ENCODE measurements at regions not wholly inside any gene's neighbourhood (a gene's known extent, or its start where the extent isn't known, plus 50 kb on each side); places are given as distances from the start of the nearest gene placed in this dataset.
A peak's percentile ranks its signal among the peaks of the same experiment; 100 is the strongest.
"Not testable (repeated sequence)": the region's sequence is repeated elsewhere in the genome, so short reads cannot be mapped to it uniquely, and the experiment has no call there.

GRCh38 chr2:133624551-133624950 lies 56.3 kb upstream of the NCKAP5 start:
- no peak for DNase-seq (ENCODE audit: low spot score)

GRCh38 chr2:133627741-133628140 lies 59.5 kb upstream of the NCKAP5 start:
- no peak for DNase-seq (ENCODE audit: low spot score)

GRCh38 chr2:133633309-133633708 lies 65.0 kb upstream of the NCKAP5 start:
- DNase-seq (ENCODE audit: low spot score): no peak

- DNase-seq (ENCODE audit: low spot score): peak; percentile 88
Measured at GRCh38 chr2:133633881-133634409, 65.7 kb upstream of the NCKAP5 start.

- peak; percentile 26 for DNase-seq (ENCODE audit: low spot score)
Measured at GRCh38 chr2:133635131-133635530, 66.9 kb upstream of the NCKAP5 start.

GRCh38 chr2:133636287-133636686 lies 68.0 kb upstream of the NCKAP5 start:
- no peak for DNase-seq (ENCODE audit: low spot score)

GRCh38 chr2:133640103-133640502 lies 71.8 kb upstream of the NCKAP5 start:
- DNase-seq (ENCODE audit: low spot score): no peak

GRCh38 chr2:133641497-133641896 lies 73.2 kb upstream of the NCKAP5 start:
- peak; percentile 45 for DNase-seq (ENCODE audit: low spot score)

GRCh38 chr2:133641942-133642725 lies 73.9 kb upstream of the NCKAP5 start:
- DNase-seq (ENCODE audit: low spot score): no peak

GRCh38 chr2:133642791-133643191 lies 74.5 kb upstream of the NCKAP5 start:
- peak; percentile 84 for DNase-seq (ENCODE audit: low spot score)

GRCh38 chr2:133643863-133644262 lies 75.6 kb upstream of the NCKAP5 start:
- no peak for DNase-seq (ENCODE audit: low spot score)

GRCh38 chr2:133644846-133645245 lies 76.6 kb upstream of the NCKAP5 start:
- no peak for DNase-seq (ENCODE audit: low spot score)

- DNase-seq (ENCODE audit: low spot score): not testable (repeated sequence)
Measured at GRCh38 chr2:133647386-133647785, 79.1 kb upstream of the NCKAP5 start.

GRCh38 chr2:133651861-133652260 lies 83.6 kb upstream of the NCKAP5 start:
- DNase-seq (ENCODE audit: low spot score): no peak

- DNase-seq (ENCODE audit: low spot score): peak; percentile 83
Measured at GRCh38 chr2:133652398-133652797, 84.1 kb upstream of the NCKAP5 start.

- DNase-seq (ENCODE audit: low spot score): no peak
Measured at GRCh38 chr2:133653056-133653455, 84.8 kb upstream of the NCKAP5 start.

- DNase-seq (ENCODE audit: low spot score): no peak
Measured at GRCh38 chr2:133654949-133655348, 86.7 kb upstream of the NCKAP5 start.

- DNase-seq (ENCODE audit: low spot score): no peak
Measured at GRCh38 chr2:133655610-133656009, 87.3 kb upstream of the NCKAP5 start.

- DNase-seq (ENCODE audit: low spot score): no peak
Measured at GRCh38 chr2:133657591-133657990, 89.3 kb upstream of the NCKAP5 start.

GRCh38 chr2:133658020-133658903 lies 90.0 kb upstream of the NCKAP5 start:
- no peak for DNase-seq (ENCODE audit: low spot score)

- DNase-seq (ENCODE audit: low spot score): no peak
Measured at GRCh38 chr2:133660510-133660909, 92.2 kb upstream of the NCKAP5 start.

- no peak for DNase-seq (ENCODE audit: low spot score)
Measured at GRCh38 chr2:133661392-133661791, 93.1 kb upstream of the NCKAP5 start.

GRCh38 chr2:133666621-133667020 lies 98.4 kb upstream of the NCKAP5 start:
- no peak for DNase-seq (ENCODE audit: low spot score)

All from umbilical cord (tissue), 1 donor.